Endothelial cell of umbilical vein (primary cell): ENCODE measurements at regions not wholly inside any gene's neighbourhood (a gene's known extent, or its start where the extent isn't known, plus 50 kb on each side); places are given as distances from the start of the nearest gene placed in this dataset.

Source experiments
- BruUV-seq: library from RNA; stranded (reverse); fragments of 400-500 nt; replicated peaks from 2 replicates; lab custom pipeline; 2021; lab: Mats Ljungman, UMichigan
- CTCF ChIA-PET: fragments of 300-600, 350-600 bp; sonication (Branson Sonifier 250); formaldehyde crosslinking; loops from one replicate; lab custom pipeline; 2021; ENCODE audit warnings: antibody characterized with exemption, inconsistent platforms; lab: Charles Lee
- POLR2A ChIA-PET: fragments of 300-600, 350-600 bp; sonication (Branson Sonifier 250); formaldehyde crosslinking; loops from one replicate; lab custom pipeline; 2021; ENCODE audit warnings: antibody characterized with exemption, inconsistent platforms; lab: Charles Lee
- DNase-seq: peaks from one replicate; pipeline ENCODE4 v3.0.0-alpha.2; 2011; ENCODE audit warnings: low read depth, low spot score
- FAIRE-seq: peaks from 2 replicates; lab custom pipeline; 2011; peaks lifted over from hg19 to GRCh38; lab: Jason Lieb, UNC
- H2AFZ ChIP-seq: 2 replicates; pipeline ENCODE4 v1.6.0; 2012; ENCODE audit warnings: low read depth, low read length, control low read depth, inconsistent platforms
- H3K27ac ChIP-seq: 2 replicates; pipeline ENCODE4 v1.5.1; 2011; ENCODE audit warnings: low read depth, mild to moderate bottlenecking, control low read depth, low read length, moderate library complexity; ENCODE audit not compliant: insufficient read depth
- H3K27me3 ChIP-seq, 2 experiments: 2 replicates each; pipeline versions ENCODE4 v1.6.0 to v1.6.1; 2011; ENCODE audit warnings: low read length in 2 of 2, mixed read lengths in 1 of 2; ENCODE audit not compliant: control insufficient read depth in 2 of 2, insufficient read depth in 2 of 2
- H3K36me3 ChIP-seq, 2 experiments: 2 replicates in 1 of 2; 3 replicates in 1 of 2; pipeline ENCODE4 v1.5.1; 2011; ENCODE audit warnings: low read length in 2 of 2, mild to moderate bottlenecking in 1 of 2, moderate library complexity in 1 of 2; ENCODE audit not compliant: control insufficient read depth in 2 of 2, insufficient read depth in 2 of 2; ENCODE audit errors: extremely low read depth in 1 of 2
- H3K4me1 ChIP-seq: 3 replicates; pipeline ENCODE4 v1.5.1; 2011; ENCODE audit warnings: mild to moderate bottlenecking, low read length; ENCODE audit not compliant: control insufficient read depth, insufficient read depth; ENCODE audit errors: extremely low read depth
- H3K4me2 ChIP-seq: 2 replicates; pipeline ENCODE4 v1.6.1; 2011; ENCODE audit warnings: low read length, control low read depth, mixed read lengths; ENCODE audit not compliant: insufficient read depth
- H3K4me3 ChIP-seq, 3 experiments: fragments of 200-600 bp in 1 of 3; sonication (generic), shearing (Covaris generic) in 1 of 3; replicated peaks in 1 of 3; 2 replicates each; pipeline ENCODE4 v1.5.1; 2011 to 2016; ENCODE audit warnings: control low read depth in 3 of 3, low read length in 3 of 3, mild to moderate bottlenecking in 2 of 3, inconsistent platforms in 1 of 3, low read depth in 1 of 3, moderate library complexity in 1 of 3; ENCODE audit not compliant: insufficient read depth in 1 of 3
- H3K79me2 ChIP-seq: 2 replicates; pipeline ENCODE4 v1.6.0; 2012; ENCODE audit warnings: low read length, inconsistent platforms; ENCODE audit not compliant: control insufficient read depth, insufficient read depth
- H3K9ac ChIP-seq: replicated peaks from 2 replicates; pipeline ENCODE3; 2011; ENCODE audit warnings: low read length, control low read depth; ENCODE audit not compliant: insufficient read depth; ENCODE audit errors: extremely low read depth
- H3K9me1 ChIP-seq: replicated peaks from 3 replicates; pipeline ENCODE4 v1.6.0; 2011; ENCODE audit warnings: mild to moderate bottlenecking, low read length; ENCODE audit not compliant: control insufficient read depth, insufficient read depth; ENCODE audit errors: extremely low read depth
- H3K9me3 ChIP-seq: replicated peaks from 2 replicates; pipeline ENCODE4 v1.5.1; 2012; ENCODE audit warnings: low read length, inconsistent platforms; ENCODE audit not compliant: control insufficient read depth, insufficient read depth
- H4K20me1 ChIP-seq: replicated peaks from 2 replicates; pipeline ENCODE3; 2011; ENCODE audit warnings: mild to moderate bottlenecking, low read length; ENCODE audit not compliant: control insufficient read depth, insufficient read depth; ENCODE audit errors: extremely low read depth
- EZH2 ChIP-seq: IDR thresholded peaks from 2 replicates; pipeline ENCODE4 v1.6.1; 2012; ENCODE audit warnings: borderline replicate concordance, low read depth, mild to moderate bottlenecking, moderate library complexity, low read length, inconsistent platforms; ENCODE audit not compliant: severe bottlenecking
- FOS ChIP-seq: IDR thresholded peaks from 2 replicates; pipeline ENCODE4 v1.6.1; 2011; ENCODE audit warnings: mild to moderate bottlenecking, low read length, moderate library complexity, borderline replicate concordance; ENCODE audit not compliant: insufficient read depth
- GATA2 ChIP-seq: IDR thresholded peaks from 2 replicates; pipeline ENCODE4 v1.7.0; 2011; ENCODE audit warnings: low read depth, mild to moderate bottlenecking, moderate library complexity, mixed read lengths, low read length; ENCODE audit not compliant: insufficient read length, insufficient read depth
- JUN ChIP-seq: IDR thresholded peaks from 2 replicates; pipeline ENCODE4 v1.6.1; 2011; ENCODE audit warnings: borderline replicate concordance, low read depth; ENCODE audit not compliant: insufficient read length, insufficient read depth
- MYC ChIP-seq: IDR thresholded peaks from one replicate; pipeline ENCODE4 v1.6.1; 2011; ENCODE audit warnings: mild to moderate bottlenecking, low read depth, low read length
- POLR2A ChIP-seq: IDR thresholded peaks from 2 replicates; pipeline ENCODE4 v1.6.1; 2012; ENCODE audit warnings: low read depth, mild to moderate bottlenecking, control low read depth, low read length
- POLR2AphosphoS5 ChIP-seq: IDR thresholded peaks from 2 replicates; pipeline ENCODE4 v1.6.1; 2012; ENCODE audit warnings: low read depth, mild to moderate bottlenecking, control low read depth, low read length, moderate library complexity; ENCODE audit not compliant: insufficient read depth
- dilution Hi-C: fragments of 300-500 bp; cut with MboI; formaldehyde crosslinking; loops from one replicate; pipeline ENCODE4 v1.15.0; 2019; ENCODE audit warnings: low sequenced_read_pairs; ENCODE audit not compliant: extremely low pct_ligation_motif_present
- intact Hi-C: fragments of 100-400 bp; cut with micrococcal nuclease; formaldehyde crosslinking; loops from one replicate; pipeline ENCODE4 v1.10.0; 2022
- TF ChIP-seq, protein P1 (sequence below): IDR thresholded peaks from 2 replicates; pipeline ENCODE4 v1.6.1; 2011; ENCODE audit not compliant: insufficient read depth, insufficient read length
- TF ChIP-seq, protein P2 (sequence below), 2 donors: IDR thresholded peaks; 1 replicate in 1 of 2; 2 replicates in 1 of 2; pipeline ENCODE4 v1.5.1; 2011; ENCODE audit warnings: low read length in 2 of 2, mild to moderate bottlenecking in 2 of 2, moderate library complexity in 2 of 2, control low read depth in 1 of 2, inconsistent platforms in 1 of 2, low read depth in 1 of 2; ENCODE audit not compliant: insufficient read depth in 1 of 2; ENCODE audit errors: extremely low read depth in 1 of 2

DNA sequence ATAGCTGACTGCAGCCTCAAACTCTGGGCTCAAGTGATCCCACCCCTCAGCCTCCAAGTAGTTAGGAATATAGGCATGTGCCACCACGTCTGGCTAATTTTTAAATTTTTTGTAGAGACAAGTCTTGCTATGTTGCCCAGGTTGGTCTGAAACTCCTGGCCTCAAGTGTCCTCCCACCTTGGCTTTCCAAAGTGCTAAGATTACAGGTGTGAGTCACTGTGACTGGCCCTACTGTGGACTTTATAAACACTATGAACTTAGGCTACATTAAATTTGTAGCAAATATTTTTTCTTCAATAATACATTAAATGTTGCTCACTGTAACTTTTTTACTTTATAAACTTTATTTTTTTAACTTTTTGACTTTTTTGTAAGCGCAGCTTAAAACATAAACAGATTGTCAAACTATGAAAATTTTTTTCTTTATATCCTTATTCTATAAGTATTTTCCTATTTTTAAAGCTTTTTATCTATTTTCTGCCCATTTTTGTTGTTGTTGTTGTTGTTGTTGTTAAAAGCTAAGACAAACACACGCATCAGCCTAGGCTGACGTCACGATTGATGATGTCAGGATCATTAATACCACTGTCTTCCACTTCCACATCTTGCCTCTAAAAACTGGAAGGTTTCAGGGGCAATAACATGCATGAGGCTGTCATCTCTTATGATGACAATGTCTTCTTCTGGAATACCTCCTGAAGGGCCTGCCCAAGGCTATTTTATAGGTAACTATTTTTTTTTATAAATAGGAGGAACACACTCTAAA is 204.2 kb downstream of the KLF5 start:
- Histone ChIP-seq H3K9ac (no peak overlapping the region), H2AFZ (no peak overlapping the region), H3K27me3 (peaks cover 0 to 2% of the 10 kb centered on the region in 2 experiments), H3K79me2 (no peaks in the 10 kb centered on the region), H3K4me3 (no peak overlapping the region), H3K4me1 (no peaks in the 10 kb centered on the region), H3K36me3 (no peaks in the 10 kb centered on the region), H3K9me3 (no peaks in the 10 kb centered on the region), H3K4me2 (no peak overlapping the region), H3K9me1 (no peaks in the 10 kb centered on the region), H4K20me1 (no peaks in the 10 kb centered on the region), H3K27ac (no peak overlapping the region)
- dilution Hi-C loops (no loop called here), intact Hi-C loops (no loop called here)
- TF ChIP-seq EZH2 = no peak
- TF ChIP-seq GATA2 = no peak
- TF ChIP-seq, protein P1, sequence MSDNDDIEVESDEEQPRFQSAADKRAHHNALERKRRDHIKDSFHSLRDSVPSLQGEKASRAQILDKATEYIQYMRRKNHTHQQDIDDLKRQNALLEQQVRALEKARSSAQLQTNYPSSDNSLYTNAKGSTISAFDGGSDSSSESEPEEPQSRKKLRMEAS = no peak
- TF ChIP-seq MYC = no peak
- TF ChIP-seq, protein P2, sequence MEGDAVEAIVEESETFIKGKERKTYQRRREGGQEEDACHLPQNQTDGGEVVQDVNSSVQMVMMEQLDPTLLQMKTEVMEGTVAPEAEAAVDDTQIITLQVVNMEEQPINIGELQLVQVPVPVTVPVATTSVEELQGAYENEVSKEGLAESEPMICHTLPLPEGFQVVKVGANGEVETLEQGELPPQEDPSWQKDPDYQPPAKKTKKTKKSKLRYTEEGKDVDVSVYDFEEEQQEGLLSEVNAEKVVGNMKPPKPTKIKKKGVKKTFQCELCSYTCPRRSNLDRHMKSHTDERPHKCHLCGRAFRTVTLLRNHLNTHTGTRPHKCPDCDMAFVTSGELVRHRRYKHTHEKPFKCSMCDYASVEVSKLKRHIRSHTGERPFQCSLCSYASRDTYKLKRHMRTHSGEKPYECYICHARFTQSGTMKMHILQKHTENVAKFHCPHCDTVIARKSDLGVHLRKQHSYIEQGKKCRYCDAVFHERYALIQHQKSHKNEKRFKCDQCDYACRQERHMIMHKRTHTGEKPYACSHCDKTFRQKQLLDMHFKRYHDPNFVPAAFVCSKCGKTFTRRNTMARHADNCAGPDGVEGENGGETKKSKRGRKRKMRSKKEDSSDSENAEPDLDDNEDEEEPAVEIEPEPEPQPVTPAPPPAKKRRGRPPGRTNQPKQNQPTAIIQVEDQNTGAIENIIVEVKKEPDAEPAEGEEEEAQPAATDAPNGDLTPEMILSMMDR (IDR thresholded peaks at IDR 0.05; ENCODE audit: extremely low read depth in 1 of 2, insufficient read depth in 1 of 2, low read depth in 1 of 2, low read length in 2 of 2) = no peak
- TF ChIP-seq JUN = no peak
- no peak for TF ChIP-seq POLR2A
- no peak for TF ChIP-seq FOS
- TF ChIP-seq POLR2AphosphoS5 = no peak
- BruUV-seq = no TSS peak
- FAIRE-seq (no peak), DNase-seq (no peak)
- POLR2A ChIA-PET = no interaction called here
- CTCF ChIA-PET = interaction anchor here (1.8 kb wide), 1 partner anchor 10 kb away, joined by 4 read pairs; no protein-coding TSS in a partner anchor
